ENCODE measurements at regions not wholly inside any gene's neighbourhood (a gene's known extent, or its start where the extent isn't known, plus 50 kb on each side); places are given as distances from the start of the nearest gene placed in this dataset.

- no peak overlapping the region for H3K4me2 ChIP-seq (ENCODE audit: low read depth, low read length, poor library complexity, severe bottlenecking)
- H3K27me3 ChIP-seq (ENCODE audit: low read length) = no peaks in the 10 kb centered on the region
- no peak overlapping the region for H3K4me3 ChIP-seq (ENCODE audit: insufficient read depth, low read length, poor library complexity, severe bottlenecking)
These were observed 92.7 kb upstream of the RESF1 start for GRCh38 chr12:31866523-31866922.

GRCh38 chr12:31865023-31865422 is 94.2 kb upstream of the RESF1 start:
- no peaks in the 10 kb centered on the region for H3K9me2 ChIP-seq (replicated peaks; ENCODE audit: insufficient read depth, low read length)
- H3F3A ChIP-seq (ENCODE audit: insufficient read depth) = no peaks in the 10 kb centered on the region
- H3K4me3 ChIP-seq (ENCODE audit: insufficient read depth, low read length, poor library complexity, severe bottlenecking) = no peak overlapping the region
- H3K36me3 ChIP-seq (ENCODE audit: low read length) = peaks cover 5% of the 10 kb centered on the region
- H3K9ac ChIP-seq (ENCODE audit: low read length) = no peak overlapping the region
- no peaks in the 10 kb centered on the region for H3K27me3 ChIP-seq (ENCODE audit: low read length)
- no peak for TF ChIP-seq EZH2phosphoT487 (conservative IDR thresholded peaks at IDR 0.05; ENCODE audit: low read length)
- TF ChIP-seq, protein P1, sequence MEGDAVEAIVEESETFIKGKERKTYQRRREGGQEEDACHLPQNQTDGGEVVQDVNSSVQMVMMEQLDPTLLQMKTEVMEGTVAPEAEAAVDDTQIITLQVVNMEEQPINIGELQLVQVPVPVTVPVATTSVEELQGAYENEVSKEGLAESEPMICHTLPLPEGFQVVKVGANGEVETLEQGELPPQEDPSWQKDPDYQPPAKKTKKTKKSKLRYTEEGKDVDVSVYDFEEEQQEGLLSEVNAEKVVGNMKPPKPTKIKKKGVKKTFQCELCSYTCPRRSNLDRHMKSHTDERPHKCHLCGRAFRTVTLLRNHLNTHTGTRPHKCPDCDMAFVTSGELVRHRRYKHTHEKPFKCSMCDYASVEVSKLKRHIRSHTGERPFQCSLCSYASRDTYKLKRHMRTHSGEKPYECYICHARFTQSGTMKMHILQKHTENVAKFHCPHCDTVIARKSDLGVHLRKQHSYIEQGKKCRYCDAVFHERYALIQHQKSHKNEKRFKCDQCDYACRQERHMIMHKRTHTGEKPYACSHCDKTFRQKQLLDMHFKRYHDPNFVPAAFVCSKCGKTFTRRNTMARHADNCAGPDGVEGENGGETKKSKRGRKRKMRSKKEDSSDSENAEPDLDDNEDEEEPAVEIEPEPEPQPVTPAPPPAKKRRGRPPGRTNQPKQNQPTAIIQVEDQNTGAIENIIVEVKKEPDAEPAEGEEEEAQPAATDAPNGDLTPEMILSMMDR (IDR thresholded peaks at IDR 0.05; ENCODE audit: insufficient read depth, low read length, poor library complexity, severe bottlenecking) = no peak
- no peaks in the 10 kb centered on the region for H4K20me1 ChIP-seq (ENCODE audit: low read depth, low read length)
- peak overlapping the region; percentile 21; the same call in 1 of the 2 replicates for H3K27ac ChIP-seq (ENCODE audit: low read depth, low read length)
- H3K9me3 ChIP-seq (ENCODE audit: insufficient read depth, low read length) = no peaks in the 10 kb centered on the region
- H2AFZ ChIP-seq (ENCODE audit: low read depth, low read length, severe bottlenecking) = no peak overlapping the region
- no peak overlapping the region for H3K4me2 ChIP-seq (ENCODE audit: low read depth, low read length, poor library complexity, severe bottlenecking)
- no peaks in the 10 kb centered on the region for H3K79me2 ChIP-seq (ENCODE audit: insufficient read depth, low read length)

More at GRCh38 chr12:31866523-31866922, 92.7 kb upstream of the RESF1 start:
- TF ChIP-seq, protein P1 (IDR thresholded peaks at IDR 0.05; ENCODE audit: insufficient read depth, low read length, poor library complexity, severe bottlenecking) = no peak
- no peak for TF ChIP-seq EZH2phosphoT487 (conservative IDR thresholded peaks at IDR 0.05; ENCODE audit: low read length)
- H3F3A ChIP-seq (ENCODE audit: insufficient read depth) = no peaks in the 10 kb centered on the region
- H3K9me2 ChIP-seq (replicated peaks; ENCODE audit: insufficient read depth, low read length) = no peaks in the 10 kb centered on the region
- no peaks in the 10 kb centered on the region for H3K79me2 ChIP-seq (ENCODE audit: insufficient read depth, low read length)
- H4K20me1 ChIP-seq (ENCODE audit: low read depth, low read length) = no peaks in the 10 kb centered on the region
- no peaks in the 10 kb centered on the region for H3K36me3 ChIP-seq (ENCODE audit: low read length)
- H2AFZ ChIP-seq (ENCODE audit: low read depth, low read length, severe bottlenecking) = no peak overlapping the region
- H3K9ac ChIP-seq (ENCODE audit: low read length) = no peak overlapping the region
- no peak overlapping the region for H3K27ac ChIP-seq (ENCODE audit: low read depth, low read length)
- no peaks in the 10 kb centered on the region for H3K9me3 ChIP-seq (ENCODE audit: insufficient read depth, low read length)

DNA sequence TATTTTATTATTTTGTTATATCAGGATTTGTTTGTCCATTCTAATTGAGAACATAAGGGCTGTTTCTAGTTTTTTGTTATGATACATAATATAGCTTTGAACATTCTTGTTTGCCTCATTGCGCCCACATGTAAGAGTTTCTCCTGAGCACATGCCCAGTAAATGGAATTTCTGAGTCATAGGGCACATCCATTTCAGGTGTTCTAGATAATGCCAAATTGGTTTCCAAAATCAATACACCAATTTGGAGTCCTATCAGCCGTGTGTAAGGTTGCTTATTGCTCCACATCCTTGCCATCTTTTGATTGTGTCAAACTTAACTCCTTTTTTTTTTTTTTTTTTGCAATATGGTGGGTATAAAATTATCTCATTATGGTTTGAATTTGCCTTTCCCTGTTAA is 97.9 kb upstream of the RESF1 start:
- no peaks in the 10 kb centered on the region for H3K9me2 ChIP-seq (replicated peaks; ENCODE audit: insufficient read depth, low read length)
- peaks cover 7% of the 10 kb centered on the region for H3K36me3 ChIP-seq (ENCODE audit: low read length)
- H4K20me1 ChIP-seq (ENCODE audit: low read depth, low read length) = no peaks in the 10 kb centered on the region
- H3K4me2 ChIP-seq (ENCODE audit: low read depth, low read length, poor library complexity, severe bottlenecking) = no peak overlapping the region
- H3K4me3 ChIP-seq (ENCODE audit: insufficient read depth, low read length, poor library complexity, severe bottlenecking) = no peak overlapping the region
- H3K27me3 ChIP-seq (ENCODE audit: low read length) = no peaks in the 10 kb centered on the region
- TF ChIP-seq, protein P1 (IDR thresholded peaks at IDR 0.05; ENCODE audit: insufficient read depth, low read length, poor library complexity, severe bottlenecking) = no peak
- no peak for TF ChIP-seq EZH2phosphoT487 (conservative IDR thresholded peaks at IDR 0.05; ENCODE audit: low read length)
- no peaks in the 10 kb centered on the region for H3F3A ChIP-seq (ENCODE audit: insufficient read depth)
- no peak overlapping the region for H2AFZ ChIP-seq (ENCODE audit: low read depth, low read length, severe bottlenecking)
- no peaks in the 10 kb centered on the region for H3K79me2 ChIP-seq (ENCODE audit: insufficient read depth, low read length)
- no peak overlapping the region for H3K27ac ChIP-seq (ENCODE audit: low read depth, low read length)
- H3K9me3 ChIP-seq (ENCODE audit: insufficient read depth, low read length) = no peaks in the 10 kb centered on the region
- H3K9ac ChIP-seq (ENCODE audit: low read length) = no peak overlapping the region
